GM21515 (cell line): ENCODE measurements at regions not wholly inside any gene's neighbourhood (a gene's known extent, or its start where the extent isn't known, plus 50 kb on each side); places are given as distances from the start of the nearest gene placed in this dataset.
"Not testable (repeated sequence)": the region's sequence is repeated elsewhere in the genome, so short reads cannot be mapped to it uniquely, and the experiment has no call there.

Experiments
- ATAC-seq: cut with Tn5 transposase; IDR thresholded peaks from one replicate; pipeline ENCODE4 v1.9.1; 2021; ENCODE audit not compliant: unreplicated experiment

DNA sequence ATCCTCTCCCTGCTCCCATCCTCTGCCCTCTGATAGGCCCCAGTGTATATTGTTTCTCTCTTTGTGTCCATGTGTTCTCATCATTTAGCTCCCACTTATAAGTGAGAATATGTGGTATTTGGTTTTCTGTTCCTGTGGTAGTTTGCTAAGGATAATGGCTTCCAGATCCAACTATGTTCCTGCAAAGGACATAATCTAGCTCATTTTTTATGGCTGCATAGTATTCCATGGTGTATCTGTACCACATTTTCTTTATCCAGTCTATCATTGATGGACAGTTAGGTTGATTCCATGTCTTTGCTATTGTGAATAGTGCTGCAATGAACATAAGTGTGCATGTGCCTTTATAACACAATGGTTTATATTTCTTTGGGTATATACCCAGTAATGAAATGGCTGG, 57.8 kb upstream of the SMIM30 start:
- ATAC-seq: not testable (repeated sequence)

DNA sequence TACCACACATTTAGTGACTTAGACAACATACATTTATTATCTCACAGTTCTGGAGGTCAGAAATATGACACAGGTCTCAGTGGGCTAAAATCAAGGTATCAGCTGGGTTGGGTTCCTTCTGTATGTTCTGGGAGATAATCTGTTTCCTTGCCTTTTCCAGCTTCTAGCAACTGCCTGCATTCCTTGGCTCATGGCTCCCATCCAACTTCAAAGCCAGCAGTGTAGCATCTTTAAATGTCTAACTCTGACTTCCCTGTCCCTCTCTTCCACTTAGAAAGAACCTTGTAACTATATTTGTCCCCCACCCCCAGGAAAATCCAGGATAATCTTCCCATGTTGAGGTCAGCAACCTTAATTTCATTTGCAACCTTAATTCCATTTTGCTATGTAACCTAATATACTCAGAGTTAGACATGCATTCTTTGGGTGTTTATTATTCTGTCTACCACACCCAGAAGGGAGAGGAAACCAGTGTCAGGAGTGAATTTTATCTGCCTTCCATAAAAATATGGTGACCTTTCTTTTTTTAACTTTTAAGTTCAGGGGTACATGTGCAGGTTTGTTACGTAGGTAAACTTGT, 57.3 kb upstream of the SMIM30 start:
- no peak for ATAC-seq

- no peak for ATAC-seq
Observed at GRCh38 chr7:113172726-113173125, 54.4 kb upstream of the SMIM30 start.

GRCh38 chr7:113170591-113170990, 52.2 kb upstream of the SMIM30 start:
- no peak for ATAC-seq
